Activated T-helper 2 cell treated with anti-CD3 and anti-CD28 coated beads, Interferon-gamma antibody, Interleukin-2, Interleukin-4, amounts not matched to agents 10 μg/mL and 5 μg/mL and 100 μg/mL, durations not matched to agents 14 hours and 24 hours and 36 hours (primary cell): ENCODE measurements at regions not wholly inside any gene's neighbourhood (a gene's known extent, or its start where the extent isn't known, plus 50 kb on each side); places are given as distances from the start of the nearest gene placed in this dataset.
"Not testable (repeated sequence)": the region's sequence is repeated elsewhere in the genome, so short reads cannot be mapped to it uniquely, and the experiment has no call there.

Experiments
- DNase-seq: peaks from one replicate; pipeline ENCODE4 v3.0.0; 2021; ENCODE audit warnings: low spot score
- H3K27ac Mint-ChIP-seq: one replicate; pipeline ENCODE4 v1.8.0; 2021; ENCODE audit warnings: mixed read lengths
- H3K27me3 Mint-ChIP-seq: one replicate; pipeline ENCODE4 v1.8.0; 2021; ENCODE audit warnings: low read depth, mixed read lengths
- H3K36me3 Mint-ChIP-seq: one replicate; pipeline ENCODE4 v1.8.0; 2021; ENCODE audit warnings: low read depth, mixed read lengths
- H3K4me1 Mint-ChIP-seq: one replicate; pipeline ENCODE4 v1.8.0; 2021; ENCODE audit warnings: low read depth, mixed read lengths
- H3K4me3 Mint-ChIP-seq: one replicate; pipeline ENCODE4 v1.8.0; 2021; ENCODE audit warnings: low read depth, mild to moderate bottlenecking, moderate library complexity, mixed read lengths
- H3K9me3 Mint-ChIP-seq: one replicate; pipeline ENCODE4 v1.8.0; 2021; ENCODE audit warnings: mixed read lengths
- intact Hi-C: fragments of 100-400 bp; cut with micrococcal nuclease; formaldehyde crosslinking; loops from one replicate; pipeline ENCODE4 v1.15.1; 2023

GRCh38 chr5:34179453-34180190 is 136.6 kb upstream of the C1QTNF3 start:
- H3K27me3 Mint-ChIP-seq, intact Hi-C loops, H3K9me3 Mint-ChIP-seq, H3K4me1 Mint-ChIP-seq, H3K4me3 Mint-ChIP-seq: not testable (repeated sequence)
- H3K27ac Mint-ChIP-seq, result peak overlapping the region; percentile 34
- H3K36me3 Mint-ChIP-seq, result peaks cover 16% of the 10 kb centered on the region
- peak; percentile 18 for DNase-seq

GRCh38 chr5:34180225-34180624 is 137.2 kb upstream of the C1QTNF3 start:
- H3K9me3 Mint-ChIP-seq, H3K27me3 Mint-ChIP-seq, H3K27ac Mint-ChIP-seq, H3K4me1 Mint-ChIP-seq, intact Hi-C loops, H3K4me3 Mint-ChIP-seq: not testable (repeated sequence)
- peaks cover 15% of the 10 kb centered on the region for H3K36me3 Mint-ChIP-seq
- peak; percentile 18 for DNase-seq

GRCh38 chr5:34180940-34181614 is 138.1 kb upstream of the C1QTNF3 start:
- H3K27me3 Mint-ChIP-seq, H3K9me3 Mint-ChIP-seq, H3K27ac Mint-ChIP-seq, H3K36me3 Mint-ChIP-seq, intact Hi-C loops, H3K4me1 Mint-ChIP-seq, H3K4me3 Mint-ChIP-seq: not testable (repeated sequence)
- DNase-seq, result peak; percentile 11

DNA sequence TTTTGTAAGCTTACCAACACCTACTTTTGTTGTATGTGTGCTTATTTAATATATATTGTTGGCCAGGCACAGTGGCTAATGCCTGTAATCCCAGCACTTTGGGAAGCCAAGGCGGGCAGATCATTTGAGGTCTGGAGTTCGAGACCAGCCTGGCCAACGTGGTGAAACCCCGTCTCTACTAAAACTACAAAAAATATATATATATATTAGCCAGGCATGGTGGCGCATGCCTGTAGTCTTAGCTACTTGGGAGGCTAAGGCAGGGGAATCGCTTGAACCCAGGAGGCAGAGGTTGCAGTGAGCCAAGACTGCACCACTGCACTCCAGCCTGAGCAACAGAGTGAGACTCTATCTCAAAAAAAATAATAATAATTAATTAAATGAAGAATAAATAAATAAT is 142.0 kb upstream of the C1QTNF3 start:
- DNase-seq, H3K36me3 Mint-ChIP-seq, H3K4me1 Mint-ChIP-seq, H3K9me3 Mint-ChIP-seq, H3K27ac Mint-ChIP-seq, H3K27me3 Mint-ChIP-seq, H3K4me3 Mint-ChIP-seq, intact Hi-C loops: not testable (repeated sequence)

GRCh38 chr5:34185572-34185971 is 142.6 kb upstream of the C1QTNF3 start:
- H3K4me1 Mint-ChIP-seq, DNase-seq, H3K27ac Mint-ChIP-seq, H3K4me3 Mint-ChIP-seq, H3K27me3 Mint-ChIP-seq, H3K36me3 Mint-ChIP-seq, intact Hi-C loops, H3K9me3 Mint-ChIP-seq: not testable (repeated sequence)

DNA sequence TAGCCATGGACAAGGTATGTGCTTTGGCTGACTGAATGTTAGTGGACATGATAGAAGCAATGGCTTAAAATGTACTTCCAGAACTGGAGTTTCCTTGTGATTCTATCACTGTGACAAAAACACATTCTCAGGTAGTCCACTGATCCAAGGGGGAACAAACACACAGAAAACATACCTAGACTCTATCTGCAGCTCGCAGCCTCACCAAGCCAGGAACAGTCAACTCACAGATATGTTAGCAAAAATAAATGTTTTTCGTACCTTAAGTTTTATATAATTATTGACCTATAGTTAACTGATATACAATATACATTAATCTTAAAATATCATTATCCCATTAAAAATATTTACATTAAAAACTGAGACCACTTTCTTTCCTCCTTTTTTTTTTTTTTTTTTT is 143.1 kb upstream of the C1QTNF3 start:
- H3K27ac Mint-ChIP-seq, H3K27me3 Mint-ChIP-seq, H3K36me3 Mint-ChIP-seq, H3K9me3 Mint-ChIP-seq, H3K4me1 Mint-ChIP-seq, H3K4me3 Mint-ChIP-seq, DNase-seq, intact Hi-C loops: not testable (repeated sequence)

DNA sequence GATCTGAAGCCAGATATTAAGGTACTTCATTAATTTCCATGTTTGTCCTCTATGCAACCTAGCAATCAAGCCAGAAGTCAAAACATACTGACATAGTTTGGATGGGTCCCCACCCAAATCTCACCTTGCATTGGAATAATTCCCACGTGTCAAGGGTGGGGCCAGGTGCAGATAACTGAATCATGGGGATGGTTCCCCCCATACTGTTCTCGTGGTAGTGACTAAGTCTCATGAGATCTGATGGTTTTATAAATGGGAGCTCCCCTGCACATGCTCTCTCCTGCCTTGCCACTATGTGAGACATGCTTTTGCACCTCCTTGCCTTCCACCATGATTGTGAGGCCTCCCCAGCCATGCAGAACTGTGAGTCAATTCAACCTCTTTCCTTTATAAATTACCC is 143.9 kb upstream of the C1QTNF3 start:
- DNase-seq, result peak; percentile 12
- H3K4me1 Mint-ChIP-seq, H3K27me3 Mint-ChIP-seq, H3K4me3 Mint-ChIP-seq, H3K27ac Mint-ChIP-seq, intact Hi-C loops, H3K9me3 Mint-ChIP-seq: not testable (repeated sequence)
- peaks cover 10% of the 10 kb centered on the region for H3K36me3 Mint-ChIP-seq

DNA sequence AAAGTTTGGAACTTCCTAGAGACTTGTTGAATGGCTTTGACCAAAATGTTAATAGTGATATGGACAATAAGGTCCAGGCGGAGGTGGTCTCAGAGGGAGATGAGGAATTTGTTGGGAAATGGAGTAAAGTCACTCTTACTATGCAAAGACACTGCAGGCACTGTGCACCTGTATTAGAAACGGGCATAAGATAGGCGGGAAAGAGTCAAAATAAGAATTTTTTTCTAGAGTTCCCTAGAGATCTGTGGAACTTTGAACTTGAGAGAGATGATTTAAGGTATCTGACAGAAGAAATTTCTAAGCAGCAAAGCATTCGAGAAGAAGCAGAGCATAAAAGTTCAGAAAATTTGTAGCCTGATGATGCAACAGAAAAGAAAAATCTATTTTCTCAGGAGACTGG is 144.4 kb upstream of the C1QTNF3 start:
- H3K4me3 Mint-ChIP-seq, H3K4me1 Mint-ChIP-seq, intact Hi-C loops, H3K27me3 Mint-ChIP-seq, DNase-seq, H3K9me3 Mint-ChIP-seq, H3K27ac Mint-ChIP-seq: not testable (repeated sequence)
- H3K36me3 Mint-ChIP-seq, result peaks cover 10% of the 10 kb centered on the region

DNA sequence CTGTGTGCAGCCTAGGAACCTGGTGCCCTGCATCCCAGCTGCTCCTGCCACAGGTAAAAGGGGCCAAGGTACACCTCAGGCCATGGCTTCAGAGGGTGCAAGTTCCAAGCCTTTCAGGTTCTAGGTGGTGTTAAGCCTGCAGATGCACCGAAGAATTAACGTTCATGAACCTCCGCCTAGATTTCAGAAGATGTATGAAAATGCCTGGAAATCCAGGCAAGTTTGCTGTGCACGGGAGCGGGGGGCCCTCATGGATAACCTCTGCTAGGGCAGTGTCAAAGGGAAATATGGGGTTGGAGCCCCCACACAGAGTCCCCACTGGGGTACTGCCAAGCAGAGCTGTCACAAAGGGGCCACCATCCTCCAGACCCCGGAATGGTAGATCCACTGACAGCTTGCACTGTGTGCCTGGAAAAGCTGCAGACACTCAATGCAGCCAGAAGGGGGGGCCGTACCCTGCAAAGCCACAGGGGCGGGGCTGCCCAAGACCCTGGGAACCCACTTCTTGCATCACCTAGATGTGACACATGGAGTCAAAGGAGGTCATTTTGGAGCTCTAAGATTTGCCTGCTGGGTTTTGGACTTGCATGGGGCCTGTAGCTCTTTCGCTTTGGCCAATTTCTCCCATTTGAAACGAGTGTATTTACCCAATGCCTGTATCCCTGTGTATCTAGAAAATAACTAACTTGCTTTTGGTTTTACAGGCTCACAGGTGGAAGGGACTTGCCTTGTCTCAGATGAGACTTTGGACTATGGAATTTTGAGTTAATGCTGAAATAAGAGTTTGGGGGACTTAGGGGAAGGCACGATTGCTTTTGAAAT is 145.2 kb upstream of the C1QTNF3 start:
- H3K27me3 Mint-ChIP-seq, H3K4me1 Mint-ChIP-seq, H3K27ac Mint-ChIP-seq, H3K9me3 Mint-ChIP-seq, intact Hi-C loops, H3K4me3 Mint-ChIP-seq: not testable (repeated sequence)
- H3K36me3 Mint-ChIP-seq, result peaks cover 10% of the 10 kb centered on the region
- peak; percentile 61 for DNase-seq

GRCh38 chr5:34189246-34189645 is 146.2 kb upstream of the C1QTNF3 start:
- H3K36me3 Mint-ChIP-seq, result peaks cover 10% of the 10 kb centered on the region
- H3K27me3 Mint-ChIP-seq, H3K4me3 Mint-ChIP-seq, H3K9me3 Mint-ChIP-seq, H3K4me1 Mint-ChIP-seq, intact Hi-C loops, H3K27ac Mint-ChIP-seq: not testable (repeated sequence)
- peak; percentile 26 for DNase-seq

- DNase-seq, result peak; percentile 21
- intact Hi-C loops, H3K27me3 Mint-ChIP-seq, H3K4me1 Mint-ChIP-seq, H3K4me3 Mint-ChIP-seq, H3K27ac Mint-ChIP-seq, H3K9me3 Mint-ChIP-seq: not testable (repeated sequence)
- H3K36me3 Mint-ChIP-seq, result peaks cover 10% of the 10 kb centered on the region
Measured at GRCh38 chr5:34189752-34190411, 146.9 kb upstream of the C1QTNF3 start.

DNA sequence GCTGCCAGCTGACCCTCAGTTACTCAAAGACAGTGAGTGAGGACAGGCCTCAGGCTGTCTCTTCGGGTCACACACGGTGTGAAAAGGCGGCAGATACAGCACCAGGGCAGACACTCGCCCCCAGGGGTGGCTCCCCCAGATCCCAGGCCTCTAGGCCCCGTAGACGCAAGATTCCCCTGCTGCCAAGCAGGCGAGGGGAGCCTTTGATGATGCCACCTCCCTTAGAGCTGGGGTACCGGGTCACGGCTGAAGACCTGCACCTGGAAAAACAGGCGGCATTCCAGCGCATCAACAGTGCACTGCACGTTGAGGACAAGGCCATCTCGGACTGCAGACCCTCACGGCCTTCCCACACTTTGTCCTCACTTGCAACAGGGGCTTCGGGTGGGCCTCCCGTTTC is 147.5 kb upstream of the C1QTNF3 start:
- H3K4me3 Mint-ChIP-seq, intact Hi-C loops, H3K9me3 Mint-ChIP-seq, H3K4me1 Mint-ChIP-seq, H3K27ac Mint-ChIP-seq, H3K27me3 Mint-ChIP-seq: not testable (repeated sequence)
- peak; percentile 22 for DNase-seq
- H3K36me3 Mint-ChIP-seq, result peaks cover 10% of the 10 kb centered on the region
